GM19438 (cell line): ENCODE measurements at regions not wholly inside any gene's neighbourhood (a gene's known extent, or its start where the extent isn't known, plus 50 kb on each side); places are given as distances from the start of the nearest gene placed in this dataset.
"Not testable (repeated sequence)": the region's sequence is repeated elsewhere in the genome, so short reads cannot be mapped to it uniquely, and the experiment has no call there.

Source experiments
- ATAC-seq: cut with Tn5 transposase; IDR thresholded peaks from one replicate; pipeline ENCODE4 v1.9.1; 2021; ENCODE audit warnings: low read depth; ENCODE audit not compliant: unreplicated experiment

- ATAC-seq: no peak
These were observed 186.6 kb upstream of the OTX2 start for GRCh38 chr14:56996721-56997399.

- no peak for ATAC-seq
These were observed 184.7 kb upstream of the OTX2 start for GRCh38 chr14:56995010-56995409.

- no peak for ATAC-seq
These were observed 182.1 kb upstream of the OTX2 start for GRCh38 chr14:56992332-56992820.

DNA sequence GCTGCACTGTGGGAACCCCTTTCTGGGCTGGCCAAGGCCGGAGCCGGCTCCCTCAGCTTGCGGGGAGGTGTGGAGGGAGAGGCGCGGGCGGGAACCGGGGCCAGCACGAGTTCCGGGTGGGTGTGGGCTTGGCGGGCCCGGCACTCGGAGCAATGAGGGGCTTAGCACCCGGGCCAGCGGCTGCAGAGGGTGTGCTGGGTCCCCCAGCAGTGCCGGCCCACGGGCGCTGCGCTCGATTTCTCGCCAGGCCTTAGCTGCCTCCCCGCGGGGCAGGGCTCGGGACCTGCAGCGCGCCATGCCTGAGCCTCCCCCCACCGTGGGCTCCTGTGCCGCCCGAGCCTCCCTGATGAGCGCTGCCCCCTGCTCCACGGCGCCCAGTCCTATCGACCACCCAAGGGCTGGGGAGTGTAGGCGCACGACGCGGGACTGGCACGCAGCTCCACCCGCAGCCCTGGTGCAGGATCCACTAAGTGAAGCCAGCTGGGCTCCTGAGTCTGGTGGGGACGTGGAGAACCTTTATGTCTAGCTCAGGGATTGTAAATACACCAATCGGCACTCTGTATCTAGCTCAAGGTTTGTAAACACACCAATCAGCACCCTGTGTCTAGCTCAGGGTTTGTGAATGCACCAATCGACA lies 180.8 kb upstream of the OTX2 start:
- not testable (repeated sequence) for ATAC-seq

GRCh38 chr14:56989359-56989758 lies 179.1 kb upstream of the OTX2 start:
- ATAC-seq: no peak

GRCh38 chr14:56979936-56980335 lies 169.7 kb upstream of the OTX2 start:
- ATAC-seq: no peak

DNA sequence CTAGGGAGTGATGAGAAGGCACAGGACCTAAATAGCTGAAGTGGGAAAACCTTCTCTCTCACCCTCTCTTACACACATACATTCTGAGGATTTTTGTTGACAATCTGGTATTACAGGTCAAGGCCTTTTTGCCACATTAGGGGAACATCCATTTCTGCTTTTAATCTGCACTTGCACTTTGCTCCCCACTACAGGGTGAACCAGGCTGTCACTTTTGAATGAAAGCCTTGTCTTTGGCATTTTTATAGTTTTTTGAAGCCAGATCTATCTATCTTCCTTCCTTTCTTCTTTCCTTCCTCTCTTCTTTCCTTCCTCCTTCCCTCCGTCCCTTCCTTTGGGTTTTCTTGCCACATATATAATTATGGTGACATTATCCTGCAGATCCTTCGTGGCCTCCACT lies 165.9 kb upstream of the OTX2 start:
- no peak for ATAC-seq

DNA sequence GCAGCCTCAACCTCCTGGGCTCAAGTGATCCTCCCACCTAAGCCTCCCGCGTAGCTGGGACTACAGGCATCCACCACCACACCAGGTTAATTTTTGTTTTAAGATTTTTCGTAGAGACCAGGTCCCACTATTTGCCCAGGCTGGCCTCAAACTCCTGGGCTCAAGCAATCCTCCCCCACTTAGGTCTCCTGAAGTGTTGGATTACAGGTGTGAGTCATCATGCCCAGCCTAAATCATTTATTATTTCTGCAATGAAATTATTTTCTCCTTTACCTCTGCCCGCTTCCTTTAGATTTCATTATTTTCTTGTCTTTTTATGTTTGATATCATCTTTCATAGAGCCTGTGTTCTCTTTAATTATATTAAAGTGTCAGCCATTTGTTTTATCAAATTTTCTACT lies 165.2 kb upstream of the OTX2 start:
- ATAC-seq: no peak

DNA sequence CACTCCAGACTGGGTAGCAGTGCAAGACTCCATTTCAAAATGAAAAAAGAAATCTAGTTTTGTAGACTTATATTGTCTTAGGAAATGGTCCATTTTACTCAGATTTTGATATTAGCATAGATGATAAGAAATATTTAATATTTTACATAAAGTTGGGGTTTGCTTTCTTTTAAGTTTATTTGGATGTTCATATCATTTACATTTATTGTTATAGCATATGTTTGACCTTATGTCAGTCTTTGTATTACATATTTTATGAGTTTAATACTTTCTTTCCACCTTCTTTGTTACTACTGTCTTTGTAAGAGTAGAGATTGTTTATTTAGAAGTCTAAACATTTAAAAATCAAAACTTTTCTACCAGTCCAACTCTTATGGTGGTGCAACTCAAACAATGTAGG lies 162.7 kb upstream of the OTX2 start:
- ATAC-seq: no peak

DNA sequence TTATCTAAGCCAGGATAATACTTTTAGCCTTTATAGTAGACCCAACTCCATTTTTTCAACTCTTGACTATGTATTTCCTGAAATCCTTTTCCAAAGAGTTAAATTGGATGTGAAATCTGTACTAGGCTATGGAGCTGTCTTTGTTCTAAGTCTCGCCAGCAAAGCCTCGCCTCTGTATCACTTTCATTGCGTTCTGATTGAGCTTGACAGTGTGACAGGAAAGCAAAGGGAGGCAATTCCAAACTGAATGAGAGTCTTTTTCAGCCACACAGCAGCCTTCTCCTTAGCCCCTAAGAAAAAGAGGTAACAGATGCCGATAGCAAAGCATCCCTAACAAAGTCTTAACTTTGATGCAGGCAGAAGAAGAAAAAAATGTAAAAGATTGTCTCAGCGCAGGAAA lies 154.6 kb upstream of the OTX2 start:
- no peak for ATAC-seq

GRCh38 chr14:56963381-56963780 lies 153.1 kb upstream of the OTX2 start:
- no peak for ATAC-seq

DNA sequence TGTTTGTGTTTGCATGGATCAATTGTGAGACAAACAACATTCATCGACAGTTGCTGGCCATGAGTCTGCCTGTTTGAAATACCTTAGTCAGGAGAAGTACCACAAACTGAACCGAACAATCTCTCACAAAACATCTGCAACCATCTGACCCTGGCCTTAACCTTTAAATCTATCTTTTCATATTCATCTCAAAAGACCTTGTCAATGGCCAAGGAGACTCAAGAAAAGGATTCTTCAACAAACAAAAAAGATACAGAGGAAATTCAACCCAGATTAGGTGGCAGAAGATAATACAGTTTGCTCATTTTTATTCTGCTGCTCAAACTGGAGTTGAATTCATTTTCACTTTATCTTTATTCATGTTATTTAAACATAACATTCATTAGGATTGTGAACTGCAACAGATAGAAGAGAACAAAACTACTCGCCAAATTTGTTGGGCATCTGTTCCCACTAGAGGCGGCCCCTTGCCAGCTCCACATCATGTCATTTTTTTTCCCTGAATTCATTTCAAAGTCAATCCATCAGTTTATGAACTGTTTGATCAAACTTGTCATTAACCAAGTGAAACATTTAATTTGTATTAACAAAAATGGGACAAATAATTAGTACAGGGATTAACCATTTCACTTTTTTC lies 152.3 kb upstream of the OTX2 start:
- no peak for ATAC-seq

- no peak for ATAC-seq
These were observed 149.6 kb upstream of the OTX2 start for GRCh38 chr14:56959869-56960268.

DNA sequence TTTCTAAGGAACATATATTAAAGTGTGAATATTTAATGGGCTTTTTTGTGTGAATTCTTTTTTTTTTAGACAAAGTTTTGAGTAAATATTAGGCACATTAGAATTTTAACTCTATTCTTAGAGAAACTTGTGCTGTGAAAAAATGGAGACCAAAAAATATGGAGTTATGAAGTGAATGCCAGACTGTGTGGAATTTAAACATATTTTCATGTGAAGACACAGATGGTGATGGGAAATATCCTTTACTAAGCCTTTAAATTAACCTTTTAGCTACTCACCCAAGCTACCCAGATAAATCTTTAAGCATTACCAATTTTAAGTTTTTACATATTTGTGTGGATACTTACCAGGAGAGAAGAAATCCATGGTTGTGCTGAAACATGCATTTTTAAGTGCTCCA lies 148.8 kb upstream of the OTX2 start:
- no peak for ATAC-seq

DNA sequence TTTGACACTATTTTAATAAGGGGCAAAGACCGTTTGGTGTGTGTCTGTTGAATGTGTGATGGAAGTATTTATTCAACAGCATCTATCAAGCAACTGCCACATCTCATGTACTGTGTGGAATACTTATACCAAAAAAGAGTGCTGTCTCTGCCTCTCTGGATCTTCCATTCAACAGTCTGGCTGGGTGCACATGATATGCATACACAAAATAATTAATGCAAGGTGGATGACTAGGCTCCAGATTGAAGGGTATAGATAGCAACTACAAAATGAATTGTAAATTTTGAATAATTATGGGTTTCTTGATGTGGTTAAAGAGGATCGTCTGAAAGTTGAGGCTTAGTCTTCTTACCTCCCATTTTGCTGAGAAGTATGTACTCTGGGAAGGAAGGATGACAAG lies 145.9 kb upstream of the OTX2 start:
- ATAC-seq: no peak

DNA sequence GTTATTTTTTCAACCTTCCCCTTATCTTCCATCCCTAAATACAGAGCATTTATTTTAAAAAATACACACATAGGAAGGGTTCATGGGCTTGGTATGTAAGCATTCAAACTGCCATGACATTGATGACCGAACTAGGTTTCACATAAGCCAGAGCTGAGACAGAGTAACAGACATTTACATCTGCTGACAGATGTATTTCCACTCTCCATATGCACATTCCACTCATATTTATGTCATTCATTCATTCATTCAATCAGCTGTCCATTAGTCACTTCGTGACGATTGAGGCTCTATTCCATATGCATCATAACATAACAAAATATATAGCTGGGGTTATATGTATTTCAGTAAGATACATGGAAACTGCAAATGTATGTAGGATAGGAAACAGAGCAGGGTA lies 145.5 kb upstream of the OTX2 start:
- ATAC-seq: no peak

DNA sequence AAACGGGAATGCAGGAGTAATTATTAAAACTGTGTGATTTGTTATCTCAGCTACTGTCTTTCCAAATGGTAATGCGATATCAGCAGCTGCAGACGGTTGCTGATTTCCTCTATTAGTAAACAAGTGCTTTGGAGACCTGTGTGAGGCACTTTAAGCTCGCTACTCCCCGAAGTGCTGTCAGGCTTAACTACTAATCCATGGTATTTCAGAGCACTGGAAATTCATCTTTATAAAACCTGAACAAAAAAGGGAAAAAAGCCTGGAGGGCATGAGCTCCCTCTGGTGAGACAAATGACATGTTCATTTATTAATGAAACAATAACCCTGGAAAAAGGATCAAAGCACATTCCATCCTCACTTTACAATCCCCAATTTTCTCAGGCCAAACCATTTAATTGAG lies 143.6 kb upstream of the OTX2 start:
- no peak for ATAC-seq

GRCh38 chr14:56952766-56953473 lies 142.6 kb upstream of the OTX2 start:
- no peak for ATAC-seq

DNA sequence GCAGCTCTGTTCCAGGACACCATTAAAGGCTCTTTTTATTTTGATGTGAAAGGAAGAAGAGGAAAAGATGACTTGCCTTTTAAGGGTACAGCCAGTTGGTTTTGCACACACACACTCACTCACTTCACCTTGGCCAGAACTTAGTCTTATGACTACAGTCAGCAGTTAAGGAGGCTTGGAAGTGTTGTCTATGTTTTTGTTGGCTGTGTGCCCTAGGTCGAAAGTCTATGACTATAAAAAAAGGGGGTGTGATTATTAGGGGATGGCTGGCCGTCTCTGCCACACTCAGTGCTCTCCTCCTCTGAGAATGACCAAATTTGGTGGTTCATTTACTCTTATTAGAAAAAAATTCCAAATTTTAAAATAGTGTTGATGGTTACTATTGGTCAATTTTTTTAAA lies 139.5 kb upstream of the OTX2 start:
- no peak for ATAC-seq

DNA sequence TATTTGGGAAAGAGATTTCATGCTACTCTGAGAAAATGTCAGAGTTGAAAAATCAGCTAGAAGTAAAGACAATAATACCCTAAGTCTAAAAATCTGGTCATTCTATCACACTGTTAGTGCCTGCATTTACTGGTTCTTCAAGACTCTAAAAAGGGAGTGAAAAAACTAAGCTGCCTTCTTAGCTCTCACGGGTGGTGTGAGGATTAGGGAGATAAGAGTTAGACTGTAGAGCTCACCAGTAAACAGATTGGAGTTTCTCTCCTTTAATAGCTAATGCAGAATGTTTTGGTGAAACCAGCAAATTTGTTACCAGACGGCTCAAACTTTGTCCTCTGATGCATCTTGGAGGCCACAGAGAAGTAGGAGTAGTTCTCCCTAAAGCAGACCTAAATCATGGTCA lies 135.0 kb upstream of the OTX2 start:
- no peak for ATAC-seq

DNA sequence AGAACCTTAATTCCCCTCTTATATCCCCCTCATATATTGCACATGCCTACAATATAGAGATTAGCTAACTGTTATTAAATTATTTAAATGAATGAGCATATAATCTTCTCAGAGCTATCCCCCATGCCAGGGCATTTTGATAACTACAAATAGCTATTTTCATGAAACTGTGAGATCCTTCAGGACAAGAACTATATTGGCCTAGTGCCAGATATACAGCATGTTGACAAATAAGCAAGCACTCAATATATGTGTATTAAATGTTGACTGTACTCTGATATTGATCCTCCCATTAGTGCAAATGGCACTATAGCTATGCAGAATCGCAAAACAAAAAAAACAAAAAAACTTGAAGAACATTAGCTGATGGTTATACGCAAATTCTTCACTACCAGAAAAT lies 134.1 kb upstream of the OTX2 start:
- no peak for ATAC-seq
